ENCODE measurements at regions not wholly inside any gene's neighbourhood (a gene's known extent, or its start where the extent isn't known, plus 50 kb on each side); places are given as distances from the start of the nearest gene placed in this dataset.

DNA sequence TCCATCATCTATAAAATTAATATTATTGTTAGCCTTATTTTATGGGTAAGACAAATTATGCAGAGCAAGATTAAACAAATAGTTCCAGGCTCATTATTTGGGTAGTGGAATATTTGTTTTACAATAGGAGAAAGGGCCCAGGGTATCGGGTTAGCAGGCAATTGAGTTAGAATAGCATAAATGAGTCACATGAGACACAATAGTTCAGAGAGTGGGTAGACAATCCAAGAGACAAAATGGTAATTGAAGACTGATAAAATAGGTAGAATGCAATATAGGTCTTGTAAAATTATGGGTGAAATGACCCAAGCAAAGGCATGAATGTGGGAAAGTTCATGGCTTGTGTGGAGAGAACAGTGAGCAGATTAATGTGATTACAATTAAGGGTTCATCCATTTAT is 790.9 kb upstream of the GCFC2 start:
- Histone ChIP-seq H4K20me1 (ENCODE audit: insufficient read depth) (no peaks in the 10 kb centered on the region), H3K27me3 (ENCODE audit: insufficient read depth) (no peaks in the 10 kb centered on the region), H3K27ac (ENCODE audit: low read depth in 2 of 2, low read length in 1 of 2) (no peak overlapping the region), H3K4me1 (ENCODE audit: control insufficient read depth in 1 of 2, insufficient read depth in 2 of 2, low read depth in 1 of 2, low read length in 1 of 2) (peaks cover 0 to 8% of the 10 kb centered on the region in 2 experiments; a peak in 2 of 4 replicates), H3K36me3 (replicated peaks in 1 of 2; ENCODE audit: control insufficient read depth in 1 of 2, insufficient read depth in 2 of 2, low read length in 1 of 2) (no peaks in the 10 kb centered on the region), H3K4me2 (no peak overlapping the region), H3K9me3 (no peaks in the 10 kb centered on the region), H3K9me2 (no peaks in the 10 kb centered on the region), H3K9ac (no peak overlapping the region), H3F3A (replicated peaks; ENCODE audit: insufficient read depth) (no peaks in the 10 kb centered on the region), H3K79me2 (ENCODE audit: insufficient read depth) (no peaks in the 10 kb centered on the region), H2AFZ (ENCODE audit: low read depth) (no peak overlapping the region), H3K4me3 (ENCODE audit: low read depth in 2 of 2, low read length in 1 of 2) (no peak overlapping the region)
- ChIA-PET POLR2A (no interaction called here), CTCF (no interaction called here)
- 20% methylated on average over 1 of the region's 1 CpG for WGBS (ENCODE audit: low lambda C conversion rate)
- DNase-seq: no peak
- TF ChIP-seq YY1 (IDR thresholded peaks at IDR 0.05; ENCODE audit: low read depth): no peak
- TF ChIP-seq FOXJ3 (CRISPR knock-in tag; IDR thresholded peaks at IDR 0.05): no peak
- TF ChIP-seq POLR2AphosphoS5 (IDR thresholded peaks at IDR 0.05; ENCODE audit: low read depth, low read length): no peak
- TF ChIP-seq TAF1 (IDR thresholded peaks at IDR 0.05; ENCODE audit: borderline replicate concordance, low read depth, low read length): no peak
- TF ChIP-seq, protein P1, sequence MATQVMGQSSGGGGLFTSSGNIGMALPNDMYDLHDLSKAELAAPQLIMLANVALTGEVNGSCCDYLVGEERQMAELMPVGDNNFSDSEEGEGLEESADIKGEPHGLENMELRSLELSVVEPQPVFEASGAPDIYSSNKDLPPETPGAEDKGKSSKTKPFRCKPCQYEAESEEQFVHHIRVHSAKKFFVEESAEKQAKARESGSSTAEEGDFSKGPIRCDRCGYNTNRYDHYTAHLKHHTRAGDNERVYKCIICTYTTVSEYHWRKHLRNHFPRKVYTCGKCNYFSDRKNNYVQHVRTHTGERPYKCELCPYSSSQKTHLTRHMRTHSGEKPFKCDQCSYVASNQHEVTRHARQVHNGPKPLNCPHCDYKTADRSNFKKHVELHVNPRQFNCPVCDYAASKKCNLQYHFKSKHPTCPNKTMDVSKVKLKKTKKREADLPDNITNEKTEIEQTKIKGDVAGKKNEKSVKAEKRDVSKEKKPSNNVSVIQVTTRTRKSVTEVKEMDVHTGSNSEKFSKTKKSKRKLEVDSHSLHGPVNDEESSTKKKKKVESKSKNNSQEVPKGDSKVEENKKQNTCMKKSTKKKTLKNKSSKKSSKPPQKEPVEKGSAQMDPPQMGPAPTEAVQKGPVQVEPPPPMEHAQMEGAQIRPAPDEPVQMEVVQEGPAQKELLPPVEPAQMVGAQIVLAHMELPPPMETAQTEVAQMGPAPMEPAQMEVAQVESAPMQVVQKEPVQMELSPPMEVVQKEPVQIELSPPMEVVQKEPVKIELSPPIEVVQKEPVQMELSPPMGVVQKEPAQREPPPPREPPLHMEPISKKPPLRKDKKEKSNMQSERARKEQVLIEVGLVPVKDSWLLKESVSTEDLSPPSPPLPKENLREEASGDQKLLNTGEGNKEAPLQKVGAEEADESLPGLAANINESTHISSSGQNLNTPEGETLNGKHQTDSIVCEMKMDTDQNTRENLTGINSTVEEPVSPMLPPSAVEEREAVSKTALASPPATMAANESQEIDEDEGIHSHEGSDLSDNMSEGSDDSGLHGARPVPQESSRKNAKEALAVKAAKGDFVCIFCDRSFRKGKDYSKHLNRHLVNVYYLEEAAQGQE (IDR thresholded peaks at IDR 0.05; ENCODE audit: low read depth, low read length): no peak
- TF ChIP-seq EZH2phosphoT487 (IDR thresholded peaks at IDR 0.05; ENCODE audit: borderline replicate concordance, low read depth): no peak
- TF ChIP-seq CHD2 (IDR thresholded peaks at IDR 0.05; ENCODE audit: low read length, partially characterized antibody): no peak
- TF ChIP-seq, protein P2, sequence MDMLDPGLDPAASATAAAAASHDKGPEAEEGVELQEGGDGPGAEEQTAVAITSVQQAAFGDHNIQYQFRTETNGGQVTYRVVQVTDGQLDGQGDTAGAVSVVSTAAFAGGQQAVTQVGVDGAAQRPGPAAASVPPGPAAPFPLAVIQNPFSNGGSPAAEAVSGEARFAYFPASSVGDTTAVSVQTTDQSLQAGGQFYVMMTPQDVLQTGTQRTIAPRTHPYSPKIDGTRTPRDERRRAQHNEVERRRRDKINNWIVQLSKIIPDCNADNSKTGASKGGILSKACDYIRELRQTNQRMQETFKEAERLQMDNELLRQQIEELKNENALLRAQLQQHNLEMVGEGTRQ (IDR thresholded peaks at IDR 0.05; ENCODE audit: borderline replicate concordance, low read depth, low read length): no peak
- TF ChIP-seq, protein P3, sequence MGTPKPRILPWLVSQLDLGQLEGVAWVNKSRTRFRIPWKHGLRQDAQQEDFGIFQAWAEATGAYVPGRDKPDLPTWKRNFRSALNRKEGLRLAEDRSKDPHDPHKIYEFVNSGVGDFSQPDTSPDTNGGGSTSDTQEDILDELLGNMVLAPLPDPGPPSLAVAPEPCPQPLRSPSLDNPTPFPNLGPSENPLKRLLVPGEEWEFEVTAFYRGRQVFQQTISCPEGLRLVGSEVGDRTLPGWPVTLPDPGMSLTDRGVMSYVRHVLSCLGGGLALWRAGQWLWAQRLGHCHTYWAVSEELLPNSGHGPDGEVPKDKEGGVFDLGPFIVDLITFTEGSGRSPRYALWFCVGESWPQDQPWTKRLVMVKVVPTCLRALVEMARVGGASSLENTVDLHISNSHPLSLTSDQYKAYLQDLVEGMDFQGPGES (IDR thresholded peaks at IDR 0.05; ENCODE audit: low read depth, low read length): no peak
- TF ChIP-seq, protein P4, sequence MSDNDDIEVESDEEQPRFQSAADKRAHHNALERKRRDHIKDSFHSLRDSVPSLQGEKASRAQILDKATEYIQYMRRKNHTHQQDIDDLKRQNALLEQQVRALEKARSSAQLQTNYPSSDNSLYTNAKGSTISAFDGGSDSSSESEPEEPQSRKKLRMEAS (IDR thresholded peaks at IDR 0.05; ENCODE audit: low read depth): no peak
- TF ChIP-seq, protein P5, sequence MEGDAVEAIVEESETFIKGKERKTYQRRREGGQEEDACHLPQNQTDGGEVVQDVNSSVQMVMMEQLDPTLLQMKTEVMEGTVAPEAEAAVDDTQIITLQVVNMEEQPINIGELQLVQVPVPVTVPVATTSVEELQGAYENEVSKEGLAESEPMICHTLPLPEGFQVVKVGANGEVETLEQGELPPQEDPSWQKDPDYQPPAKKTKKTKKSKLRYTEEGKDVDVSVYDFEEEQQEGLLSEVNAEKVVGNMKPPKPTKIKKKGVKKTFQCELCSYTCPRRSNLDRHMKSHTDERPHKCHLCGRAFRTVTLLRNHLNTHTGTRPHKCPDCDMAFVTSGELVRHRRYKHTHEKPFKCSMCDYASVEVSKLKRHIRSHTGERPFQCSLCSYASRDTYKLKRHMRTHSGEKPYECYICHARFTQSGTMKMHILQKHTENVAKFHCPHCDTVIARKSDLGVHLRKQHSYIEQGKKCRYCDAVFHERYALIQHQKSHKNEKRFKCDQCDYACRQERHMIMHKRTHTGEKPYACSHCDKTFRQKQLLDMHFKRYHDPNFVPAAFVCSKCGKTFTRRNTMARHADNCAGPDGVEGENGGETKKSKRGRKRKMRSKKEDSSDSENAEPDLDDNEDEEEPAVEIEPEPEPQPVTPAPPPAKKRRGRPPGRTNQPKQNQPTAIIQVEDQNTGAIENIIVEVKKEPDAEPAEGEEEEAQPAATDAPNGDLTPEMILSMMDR (IDR thresholded peaks at IDR 0.05): no peak
- TF ChIP-seq SIN3A (IDR thresholded peaks at IDR 0.05; ENCODE audit: borderline replicate concordance, low read depth, low read length): no peak
- no peak for TF ChIP-seq RXRA (IDR thresholded peaks at IDR 0.05; ENCODE audit: borderline replicate concordance, low read depth)
- TF ChIP-seq GABPA (IDR thresholded peaks at IDR 0.05; ENCODE audit: low read depth): no peak
- TF ChIP-seq TCF12 (IDR thresholded peaks at IDR 0.05): no peak
- TF ChIP-seq RCOR1 (IDR thresholded peaks at IDR 0.05; ENCODE audit: low read length): no peak
- no peak for TF ChIP-seq MEF2A (IDR thresholded peaks at IDR 0.05; ENCODE audit: borderline replicate concordance, low read depth)
- TF ChIP-seq JUND (IDR thresholded peaks at IDR 0.05): no peak
- no peak for TF ChIP-seq NRF1 (IDR thresholded peaks at IDR 0.05; ENCODE audit: low read depth, low read length)
- TF ChIP-seq NFIC (IDR thresholded peaks at IDR 0.05; ENCODE audit: borderline replicate concordance): no peak
